Glutamatergic neuron (in vitro differentiated cells): ENCODE measurements at regions not wholly inside any gene's neighbourhood (a gene's known extent, or its start where the extent isn't known, plus 50 kb on each side); places are given as distances from the start of the nearest gene placed in this dataset.

Source experiments
- DNase-seq: peaks from one replicate; pipeline ENCODE4 v3.0.0; 2022
- H3K27ac Mint-ChIP-seq: one replicate; pipeline ENCODE4 v1.8.0; 2020; ENCODE audit warnings: mild to moderate bottlenecking, mixed read lengths, inconsistent platforms; ENCODE audit not compliant: unreplicated experiment
- H3K27me3 Mint-ChIP-seq: one replicate; pipeline ENCODE4 v1.8.0; 2020; ENCODE audit warnings: mild to moderate bottlenecking, moderate library complexity, mixed read lengths, inconsistent platforms; ENCODE audit not compliant: unreplicated experiment
- H3K36me3 Mint-ChIP-seq: one replicate; pipeline ENCODE4 v1.8.0; 2020; ENCODE audit warnings: mild to moderate bottlenecking, mixed read lengths, inconsistent platforms; ENCODE audit not compliant: unreplicated experiment
- H3K4me1 Mint-ChIP-seq: one replicate; pipeline ENCODE4 v1.8.0; 2020; ENCODE audit warnings: mild to moderate bottlenecking, low read depth, mixed read lengths, inconsistent platforms; ENCODE audit not compliant: unreplicated experiment
- H3K4me3 Mint-ChIP-seq: one replicate; pipeline ENCODE4 v1.8.0; 2020; ENCODE audit warnings: mild to moderate bottlenecking, mixed read lengths, inconsistent platforms; ENCODE audit not compliant: unreplicated experiment
- H3K9me3 Mint-ChIP-seq: one replicate; pipeline ENCODE4 v1.8.0; 2020; ENCODE audit warnings: mild to moderate bottlenecking, moderate library complexity, mixed read lengths, inconsistent platforms; ENCODE audit not compliant: unreplicated experiment
- TF ChIP-seq, protein P1 (sequence below): fragments of 200-600 bp; sonication (generic); IDR thresholded peaks from one replicate; pipeline ENCODE4 v1.5.0; 2021; ENCODE audit not compliant: partially characterized antibody, unreplicated experiment

DNA sequence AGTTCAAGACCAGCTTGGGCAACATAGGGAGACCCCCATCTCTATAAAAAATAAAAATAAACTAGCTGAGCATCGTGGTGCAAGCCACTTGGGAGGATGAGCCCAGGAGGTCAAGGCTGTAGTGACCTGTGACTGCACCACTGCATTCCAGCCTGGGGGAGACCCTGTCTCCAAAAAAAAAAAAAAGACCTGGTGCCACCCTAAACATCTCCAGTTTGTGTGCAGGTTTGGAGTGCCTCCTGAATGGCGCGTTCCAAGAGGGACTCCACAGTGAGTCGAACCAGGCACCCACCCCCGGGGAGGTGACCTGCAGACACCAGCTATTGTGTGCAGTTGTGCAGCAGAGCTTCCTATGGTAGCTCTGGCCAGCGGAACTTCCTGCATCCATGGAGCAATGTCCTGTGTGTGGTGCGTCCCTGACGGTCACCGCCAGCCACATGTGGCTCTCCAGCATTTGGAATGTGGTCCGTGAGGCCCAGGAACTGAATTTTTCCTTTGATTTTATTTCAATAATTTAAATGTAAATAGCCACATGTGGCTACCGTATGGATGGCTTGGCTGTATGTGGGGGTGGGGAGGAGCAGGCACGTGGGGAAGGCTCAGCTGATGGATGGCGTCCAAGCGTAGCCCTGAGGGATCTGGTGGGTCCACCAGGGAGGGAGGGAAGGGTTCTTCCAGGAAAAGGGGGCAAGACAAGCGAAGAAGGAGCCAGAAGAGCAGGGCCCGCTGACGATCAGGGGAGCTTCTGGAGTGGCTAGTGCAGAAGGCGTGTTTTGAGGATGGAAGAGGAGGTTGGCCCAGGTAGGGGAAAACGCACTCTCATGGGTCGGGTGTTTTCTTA is 107.1 kb upstream of the GSE1 start:
- H3K9me3 Mint-ChIP-seq: peaks cover 11% of the 10 kb centered on the region
- TF ChIP-seq, protein P1, sequence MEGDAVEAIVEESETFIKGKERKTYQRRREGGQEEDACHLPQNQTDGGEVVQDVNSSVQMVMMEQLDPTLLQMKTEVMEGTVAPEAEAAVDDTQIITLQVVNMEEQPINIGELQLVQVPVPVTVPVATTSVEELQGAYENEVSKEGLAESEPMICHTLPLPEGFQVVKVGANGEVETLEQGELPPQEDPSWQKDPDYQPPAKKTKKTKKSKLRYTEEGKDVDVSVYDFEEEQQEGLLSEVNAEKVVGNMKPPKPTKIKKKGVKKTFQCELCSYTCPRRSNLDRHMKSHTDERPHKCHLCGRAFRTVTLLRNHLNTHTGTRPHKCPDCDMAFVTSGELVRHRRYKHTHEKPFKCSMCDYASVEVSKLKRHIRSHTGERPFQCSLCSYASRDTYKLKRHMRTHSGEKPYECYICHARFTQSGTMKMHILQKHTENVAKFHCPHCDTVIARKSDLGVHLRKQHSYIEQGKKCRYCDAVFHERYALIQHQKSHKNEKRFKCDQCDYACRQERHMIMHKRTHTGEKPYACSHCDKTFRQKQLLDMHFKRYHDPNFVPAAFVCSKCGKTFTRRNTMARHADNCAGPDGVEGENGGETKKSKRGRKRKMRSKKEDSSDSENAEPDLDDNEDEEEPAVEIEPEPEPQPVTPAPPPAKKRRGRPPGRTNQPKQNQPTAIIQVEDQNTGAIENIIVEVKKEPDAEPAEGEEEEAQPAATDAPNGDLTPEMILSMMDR: no peak
- H3K4me3 Mint-ChIP-seq: no peak overlapping the region
- H3K4me1 Mint-ChIP-seq: peaks cover 57% of the 10 kb centered on the region
- peaks cover 11% of the 10 kb centered on the region for H3K27me3 Mint-ChIP-seq
- DNase-seq: no peak
- no peaks in the 10 kb centered on the region for H3K36me3 Mint-ChIP-seq
- H3K27ac Mint-ChIP-seq: no peak overlapping the region

DNA sequence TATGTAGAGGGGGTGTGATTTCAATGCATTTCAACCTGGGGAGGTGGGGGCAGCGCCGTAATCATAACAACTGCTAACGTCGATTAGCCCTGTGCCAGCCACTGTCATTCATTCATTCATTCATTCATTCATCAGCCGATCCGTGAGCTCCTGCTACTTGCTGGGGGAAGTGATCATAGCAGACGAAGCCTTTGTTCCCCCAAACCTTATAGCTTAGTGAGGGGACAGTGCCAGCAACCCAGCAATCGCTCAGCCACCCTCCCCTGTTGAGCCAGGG is 106.5 kb upstream of the GSE1 start:
- TF ChIP-seq, protein P1: no peak
- Mint-ChIP-seq H3K27me3 (peaks cover 13% of the 10 kb centered on the region), H3K9me3 (peaks cover 13% of the 10 kb centered on the region), H3K27ac (no peak overlapping the region), H3K36me3 (no peaks in the 10 kb centered on the region), H3K4me3 (no peak overlapping the region), H3K4me1 (peaks cover 60% of the 10 kb centered on the region)
- DNase-seq: no peak

DNA sequence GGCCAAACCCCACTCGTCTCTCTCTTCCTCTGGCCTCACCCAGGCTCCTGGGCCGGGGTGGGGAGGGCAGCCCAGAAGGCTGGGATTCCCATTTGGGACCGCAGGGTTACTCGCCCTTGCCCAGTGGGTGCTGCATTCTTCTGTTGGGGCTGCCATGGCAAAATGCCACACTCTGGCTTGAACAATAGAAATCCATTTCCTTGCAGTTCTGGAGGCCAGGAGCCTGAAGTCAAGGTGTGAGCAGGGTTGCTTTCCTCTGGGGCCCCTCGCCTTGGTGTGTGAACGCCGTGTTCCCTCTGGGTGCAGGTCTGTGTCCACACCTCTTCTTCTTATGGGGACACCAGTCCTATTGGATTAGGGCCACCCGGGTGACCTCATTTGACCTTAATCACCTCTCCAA is 105.8 kb upstream of the GSE1 start:
- TF ChIP-seq, protein P1: no peak
- H3K4me1 Mint-ChIP-seq: peaks cover 55% of the 10 kb centered on the region
- peaks cover 16% of the 10 kb centered on the region for H3K9me3 Mint-ChIP-seq
- H3K27me3 Mint-ChIP-seq: peaks cover 18% of the 10 kb centered on the region
- DNase-seq: no peak
- H3K4me3 Mint-ChIP-seq: no peak overlapping the region
- no peaks in the 10 kb centered on the region for H3K36me3 Mint-ChIP-seq
- no peak overlapping the region for H3K27ac Mint-ChIP-seq

DNA sequence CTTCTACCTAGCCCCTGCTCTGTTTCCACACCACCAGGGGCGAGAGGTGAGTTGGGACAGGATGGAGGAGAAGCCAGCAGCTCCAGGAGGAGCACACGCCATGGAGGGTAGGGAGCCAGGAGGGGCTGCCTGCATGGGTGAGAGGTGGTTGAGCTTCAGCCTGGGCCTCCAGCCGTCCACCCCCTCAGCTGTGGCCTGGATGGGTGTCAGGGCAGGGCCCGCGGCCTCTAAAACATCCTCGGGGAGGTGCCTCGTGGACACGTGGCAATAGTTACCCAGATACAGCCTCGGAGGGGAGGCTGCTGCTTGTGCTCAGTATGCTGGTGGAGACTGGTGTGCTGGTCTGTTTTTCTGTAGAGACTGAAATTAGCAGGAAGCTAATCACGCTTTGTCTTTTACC is 104.7 kb upstream of the GSE1 start:
- Mint-ChIP-seq H3K4me1 (peaks cover 55% of the 10 kb centered on the region), H3K9me3 (peaks cover 14% of the 10 kb centered on the region), H3K27ac (peak overlapping the region; percentile 59), H3K27me3 (peaks cover 20% of the 10 kb centered on the region), H3K36me3 (no peaks in the 10 kb centered on the region), H3K4me3 (peak overlapping the region; percentile 74)
- TF ChIP-seq, protein P1: no peak
- no peak for DNase-seq

DNA sequence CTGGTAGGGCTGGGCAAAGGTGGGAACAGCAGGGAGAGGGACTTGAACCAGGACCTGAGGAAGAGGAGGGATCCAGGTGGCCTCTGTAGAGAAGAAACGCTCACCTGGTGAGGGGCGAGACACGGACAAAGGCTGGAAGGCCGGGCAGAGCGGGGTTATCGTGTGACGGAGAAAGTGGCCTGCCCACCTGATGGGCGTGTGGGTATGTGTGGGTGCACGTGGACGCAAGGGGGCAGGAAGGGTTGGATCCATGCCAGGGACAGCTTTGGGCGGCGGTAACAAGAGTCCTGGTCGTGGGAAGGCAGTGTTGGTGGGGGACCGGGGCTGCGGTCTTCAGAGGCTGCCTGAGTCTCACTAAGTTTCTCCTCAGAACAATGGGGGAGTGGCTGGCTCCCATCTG is 104.1 kb upstream of the GSE1 start:
- TF ChIP-seq, protein P1: no peak
- no peak for DNase-seq
- Mint-ChIP-seq H3K27me3 (peaks cover 20% of the 10 kb centered on the region), H3K36me3 (no peaks in the 10 kb centered on the region), H3K27ac (peak overlapping the region; percentile 59), H3K9me3 (peaks cover 14% of the 10 kb centered on the region), H3K4me1 (peaks cover 53% of the 10 kb centered on the region), H3K4me3 (peak overlapping the region; percentile 74)
